ENCODE measurements at regions not wholly inside any gene's neighbourhood (a gene's known extent, or its start where the extent isn't known, plus 50 kb on each side); places are given as distances from the start of the nearest gene placed in this dataset.
"Not testable (repeated sequence)": the region's sequence is repeated elsewhere in the genome, so short reads cannot be mapped to it uniquely, and the experiment has no call there.

GRCh38 chr16:62391134-62391533, 354.9 kb upstream of the CDH8 start:
- DNase-seq, result no peak

DNA sequence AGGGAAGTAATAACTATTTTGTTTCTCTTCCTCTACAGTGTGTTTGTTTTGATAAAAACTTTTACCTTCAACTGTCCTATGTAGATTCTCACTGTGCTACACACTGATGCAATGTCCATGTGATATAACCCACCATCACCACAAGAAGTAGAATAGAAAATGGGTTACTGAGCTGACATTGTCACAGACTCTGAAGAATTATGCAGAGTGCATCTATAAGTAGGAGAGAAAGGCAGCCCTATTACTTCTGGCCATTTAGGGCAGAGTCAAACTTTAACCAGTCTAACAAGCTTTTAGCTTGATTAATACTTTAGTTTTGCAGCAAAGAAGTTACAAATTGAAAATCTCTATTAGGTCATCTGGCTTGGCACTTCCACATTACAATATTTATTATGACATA, 354.0 kb upstream of the CDH8 start:
- no peak for DNase-seq

GRCh38 chr16:62386411-62386810, 350.2 kb upstream of the CDH8 start:
- no peak for DNase-seq

DNA sequence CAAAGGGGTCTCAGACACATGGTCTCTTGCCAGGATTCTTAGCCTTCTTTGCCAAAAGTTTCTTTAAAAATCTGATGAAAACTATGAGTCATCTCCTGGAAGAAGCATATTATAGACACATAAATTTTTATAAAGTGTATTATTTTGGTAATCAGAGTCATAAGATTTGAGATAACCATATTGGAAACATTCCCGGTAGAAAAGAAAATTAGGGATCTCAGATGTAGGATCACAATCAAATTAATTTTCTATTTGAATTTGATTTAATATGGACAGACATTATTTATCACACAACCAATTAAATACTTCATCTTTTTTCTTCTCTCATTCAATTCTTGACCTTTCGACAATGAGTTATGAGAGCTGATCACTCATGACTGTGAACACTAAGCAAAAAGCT, 347.7 kb upstream of the CDH8 start:
- no peak for DNase-seq

DNA sequence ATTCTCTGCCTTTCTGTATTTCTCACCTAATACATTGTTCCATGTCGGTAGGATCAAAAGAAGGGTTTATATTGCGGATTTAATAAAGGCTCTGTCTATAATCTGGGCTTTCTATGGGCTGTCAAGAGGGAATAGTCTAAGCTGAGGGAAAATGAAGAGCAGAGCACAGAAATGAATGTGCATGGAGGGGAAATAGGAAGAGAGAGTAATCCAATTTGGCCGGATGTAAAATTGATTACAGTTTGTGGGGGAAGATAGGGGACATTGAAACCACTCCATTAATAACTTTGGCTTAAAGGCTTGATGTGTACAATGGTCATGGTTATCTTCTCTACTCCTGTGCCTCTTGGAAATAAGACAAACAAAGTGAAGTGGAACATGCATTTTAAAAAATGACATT, 334.2 kb upstream of the CDH8 start:
- no peak for DNase-seq

DNA sequence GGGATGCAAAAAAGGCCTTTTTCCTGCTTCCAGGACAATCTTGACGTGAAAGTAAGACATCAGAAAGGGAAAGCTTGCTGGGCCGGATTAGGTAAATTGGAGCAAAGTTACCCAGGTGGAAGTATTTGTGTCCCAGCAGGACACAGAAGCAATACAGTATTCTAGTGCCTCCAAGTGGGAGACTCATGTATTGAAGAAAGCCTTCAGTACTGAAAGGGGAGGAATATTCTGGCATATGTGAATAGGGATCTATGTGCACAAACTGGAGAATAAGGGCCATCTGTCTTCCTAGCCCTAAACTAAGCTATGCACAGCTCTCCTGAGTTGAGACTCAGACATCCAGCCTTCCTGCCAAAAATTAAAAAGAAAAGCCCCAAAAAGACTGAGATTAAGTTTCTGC, 327.3 kb upstream of the CDH8 start:
- no peak for DNase-seq

GRCh38 chr16:62353355-62353754, 317.1 kb upstream of the CDH8 start:
- no peak for DNase-seq

GRCh38 chr16:62342216-62342615, 306.0 kb upstream of the CDH8 start:
- no peak for DNase-seq

DNA sequence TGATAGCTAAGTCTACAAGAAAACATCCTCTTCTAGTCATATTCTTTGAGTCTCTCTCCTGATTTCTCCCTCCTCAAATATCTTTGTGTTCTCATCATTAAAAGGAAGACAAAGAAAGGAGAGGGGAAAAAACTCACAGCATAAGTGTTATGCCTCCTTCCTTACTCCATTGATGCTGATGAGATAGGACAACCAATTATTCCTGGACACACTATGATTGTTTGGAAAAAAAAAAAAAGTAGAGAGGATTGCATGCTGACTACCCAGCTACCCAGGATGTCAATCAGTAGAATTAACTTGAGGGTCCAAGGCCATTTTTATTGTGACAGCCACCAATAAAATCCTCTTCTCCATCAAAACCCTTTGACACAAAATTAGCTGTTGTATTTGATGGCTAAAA, 299.1 kb upstream of the CDH8 start:
- DNase-seq, result no peak

GRCh38 chr16:62321606-62322005, 285.4 kb upstream of the CDH8 start:
- DNase-seq, result no peak

DNA sequence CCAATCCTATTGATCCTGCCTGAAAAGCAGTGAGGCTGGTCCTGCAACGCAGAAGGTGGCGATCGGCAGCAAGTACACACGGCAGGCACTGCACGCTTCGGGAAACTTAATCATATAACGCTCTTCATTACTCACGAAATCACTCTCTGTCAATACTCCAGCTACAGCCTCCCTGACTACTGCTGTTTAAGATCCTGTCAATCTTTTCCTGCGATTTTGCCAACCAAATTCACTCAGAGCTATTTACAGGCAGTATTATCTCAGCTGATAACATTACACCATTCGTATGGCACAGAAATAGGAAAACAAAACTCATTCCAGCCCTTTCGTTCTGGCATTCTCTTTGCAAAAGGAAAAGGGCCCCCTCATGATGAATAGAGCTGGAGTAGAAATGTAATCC, 262.4 kb upstream of the CDH8 start:
- no peak for DNase-seq

GRCh38 chr16:62294213-62294972, 258.2 kb upstream of the CDH8 start:
- DNase-seq, result no peak

DNA sequence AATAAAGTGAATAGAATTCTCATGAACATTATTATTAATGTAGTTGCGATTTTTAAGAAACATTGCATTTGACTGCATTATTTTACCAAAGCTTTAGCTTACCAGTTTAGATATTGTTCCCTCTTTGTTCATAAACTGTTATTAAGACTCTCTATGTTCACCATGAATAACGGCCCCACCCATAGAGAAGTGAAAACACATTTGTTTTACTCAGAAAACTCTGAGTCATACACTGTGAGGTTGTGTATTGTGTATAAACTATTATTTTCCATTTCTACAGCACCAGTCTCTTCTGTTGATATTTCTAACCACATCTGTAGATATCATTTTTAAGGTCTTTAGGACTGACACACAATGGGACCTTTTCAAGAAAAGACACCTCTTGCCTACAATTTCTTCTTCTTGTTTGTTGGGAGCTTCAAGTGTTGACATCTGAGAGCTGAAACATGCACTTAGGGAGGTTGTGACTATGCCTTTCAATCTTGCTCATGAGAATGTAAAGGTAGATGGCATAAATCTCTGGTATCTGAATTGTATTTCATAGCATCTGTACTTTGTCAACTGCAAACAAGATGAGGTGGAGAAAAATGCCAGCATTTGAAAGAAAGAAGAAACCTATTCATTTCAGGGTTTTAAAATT, 252.9 kb upstream of the CDH8 start:
- DNase-seq, result no peak

GRCh38 chr16:62280506-62280905, 244.3 kb upstream of the CDH8 start:
- no peak for DNase-seq

DNA sequence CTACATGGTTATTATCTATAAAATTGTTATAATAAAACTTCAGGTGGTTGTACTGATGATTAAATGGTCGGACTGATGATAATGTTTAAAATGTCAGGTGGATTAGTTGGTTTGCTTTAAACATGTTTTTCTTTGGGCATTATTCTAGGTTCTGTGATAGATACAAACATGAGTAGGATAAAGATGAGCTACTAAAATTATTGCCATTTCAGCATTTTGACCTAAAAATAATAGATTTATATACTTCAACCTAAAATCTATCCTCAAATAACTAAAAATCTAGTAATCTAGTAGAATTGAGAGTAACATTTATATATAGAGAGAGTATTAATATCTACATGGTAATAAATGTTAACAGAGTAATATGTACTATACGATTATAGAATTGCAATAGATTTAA, 241.7 kb upstream of the CDH8 start:
- DNase-seq, result no peak

- DNase-seq, result no peak
Measured at GRCh38 chr16:62276637-62277036, 240.4 kb upstream of the CDH8 start.

DNA sequence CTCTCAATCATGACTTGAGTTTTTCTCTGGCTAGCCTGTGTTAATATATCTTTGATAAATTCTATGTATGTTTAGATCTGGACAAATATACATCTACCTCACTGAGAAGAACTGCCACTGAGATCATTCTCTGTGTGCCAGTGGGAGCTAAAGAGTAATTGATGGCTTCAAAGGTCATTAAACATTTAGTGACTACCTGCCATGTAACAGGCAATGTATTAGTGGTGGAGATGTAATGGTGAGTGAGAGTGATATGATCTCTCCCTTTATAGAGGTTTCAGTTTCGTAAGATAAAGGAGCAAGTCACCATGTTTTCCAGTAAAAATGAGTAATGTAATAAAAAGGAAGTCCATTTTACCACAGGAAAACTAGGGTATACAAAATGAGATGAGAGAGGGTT, 235.8 kb upstream of the CDH8 start:
- DNase-seq, result no peak

- DNase-seq, result no peak
Measured at GRCh38 chr16:62261760-62262159, 225.5 kb upstream of the CDH8 start.

DNA sequence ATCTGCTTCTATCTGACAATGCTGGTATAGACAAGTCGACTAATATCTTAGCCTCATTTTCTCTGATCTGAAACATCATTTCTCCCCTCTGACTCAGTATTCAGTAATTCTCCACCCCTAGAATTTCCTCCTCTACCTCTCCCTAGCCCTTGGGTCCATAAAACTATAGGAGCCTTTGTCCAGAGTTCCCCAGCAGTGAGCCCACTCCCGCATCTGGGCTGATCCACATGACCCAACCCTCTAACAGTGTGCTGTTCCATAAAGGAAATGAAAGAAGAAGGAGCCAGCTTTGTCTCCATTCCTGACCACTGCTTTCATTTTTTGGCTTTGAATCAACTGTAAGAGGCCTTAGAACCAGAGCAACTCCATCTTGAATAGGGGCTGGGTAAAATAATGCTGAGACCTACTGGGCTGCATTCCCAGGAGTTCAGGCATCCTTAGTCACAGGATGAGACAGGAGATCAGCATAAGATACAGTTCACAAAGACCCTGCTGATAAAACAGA, 222.7 kb upstream of the CDH8 start:
- not testable (repeated sequence) for DNase-seq

- DNase-seq, result peak; percentile 5
Measured at GRCh38 chr16:62256406-62256805, 220.2 kb upstream of the CDH8 start.

GRCh38 chr16:62254847-62255246, 218.6 kb upstream of the CDH8 start:
- DNase-seq, result no peak

GRCh38 chr16:62254372-62254771, 218.1 kb upstream of the CDH8 start:
- no peak for DNase-seq

GRCh38 chr16:62253966-62254365, 217.7 kb upstream of the CDH8 start:
- DNase-seq, result no peak

DNA sequence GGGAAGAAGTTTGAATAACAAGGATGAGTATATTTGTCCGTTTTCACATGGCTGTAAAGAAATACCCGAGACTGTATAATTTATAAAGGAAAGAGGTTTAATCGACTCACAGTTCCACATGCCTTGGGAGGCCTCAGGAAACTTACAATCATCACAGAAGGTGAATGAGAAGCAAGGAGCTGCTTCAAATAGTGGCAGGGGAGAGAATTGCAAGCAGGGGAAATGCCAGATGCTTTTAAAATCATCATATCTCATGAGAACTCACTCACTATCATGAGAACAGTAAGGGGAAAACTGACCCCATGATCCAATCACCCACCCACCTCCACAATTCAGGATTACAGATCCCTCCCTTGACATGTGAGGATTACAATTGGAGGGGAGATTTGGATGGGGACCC, 212.8 kb upstream of the CDH8 start:
- no peak for DNase-seq

- DNase-seq, result no peak
Measured at GRCh38 chr16:62240722-62241121, 204.5 kb upstream of the CDH8 start.

Measured in RPMI8226 (cell line).